OCI-LY1 (cell line): ENCODE measurements at regions not wholly inside any gene's neighbourhood (a gene's known extent, or its start where the extent isn't known, plus 50 kb on each side); places are given as distances from the start of the nearest gene placed in this dataset.

ENCODE experiments used
- H2AFZ ChIP-seq: fragments of 200-600 bp; sonication (generic), shearing (Covaris generic); 2 replicates; pipeline ENCODE4 v1.6.0; 2014; ENCODE audit warnings: antibody characterized with exemption, mild to moderate bottlenecking, low read length
- H3F3A ChIP-seq: fragments of 200-600 bp; sonication (generic), shearing (Covaris generic); 2 replicates; pipeline ENCODE4 v1.6.0; 2014; ENCODE audit warnings: mild to moderate bottlenecking, antibody characterized with exemption, low read length, moderate library complexity; ENCODE audit not compliant: insufficient read depth
- H3K27ac ChIP-seq: fragments of 200-600 bp; sonication (generic); 2 replicates; pipeline ENCODE4 v1.5.1; 2014; ENCODE audit warnings: low read length, mixed run types, mild to moderate bottlenecking, low read depth; ENCODE audit not compliant: poor library complexity, severe bottlenecking
- H3K27me3 ChIP-seq: fragments of 200-600 bp; sonication (generic); 2 replicates; pipeline ENCODE4 v1.6.0; 2014; ENCODE audit warnings: antibody characterized with exemption, mild to moderate bottlenecking, low read length, moderate library complexity; ENCODE audit not compliant: insufficient read depth
- H3K36me3 ChIP-seq: fragments of 200-600 bp; sonication (generic); 2 replicates; pipeline ENCODE4 v1.6.1; 2014; ENCODE audit warnings: mild to moderate bottlenecking, antibody characterized with exemption, low read length, moderate library complexity, mixed read lengths; ENCODE audit not compliant: insufficient read depth
- H3K4me1 ChIP-seq: fragments of 200-600 bp; sonication (generic); 2 replicates; pipeline ENCODE4 v1.5.1; 2014; ENCODE audit warnings: mild to moderate bottlenecking, low read length, moderate library complexity; ENCODE audit not compliant: insufficient read depth, severe bottlenecking
- H3K4me2 ChIP-seq: fragments of 200-600 bp; sonication (generic), shearing (Covaris generic); 2 replicates; pipeline ENCODE4 v1.6.1; 2014; ENCODE audit warnings: low read length
- H3K4me3 ChIP-seq: fragments of 200-600 bp; sonication (generic); 2 replicates; pipeline ENCODE4 v1.5.1; 2014; ENCODE audit warnings: low read length, low read depth, mild to moderate bottlenecking, mixed read lengths; ENCODE audit not compliant: poor library complexity, severe bottlenecking
- H3K79me2 ChIP-seq: fragments of 200-600 bp; shearing (Covaris generic); 2 replicates; pipeline ENCODE4 v1.6.1; 2016; ENCODE audit warnings: mixed run types, low read length, mixed read lengths; ENCODE audit not compliant: insufficient read depth
- H3K9ac ChIP-seq: fragments of 200-600 bp; sonication (generic), shearing (Covaris generic); 2 replicates; pipeline ENCODE4 v1.6.1; 2014; ENCODE audit warnings: mild to moderate bottlenecking, low read length, mixed read lengths
- H3K9me2 ChIP-seq: fragments of 200-600 bp; sonication (generic), shearing (Covaris generic); 2 replicates; pipeline ENCODE4 v1.6.1; 2014; ENCODE audit warnings: low read depth, mild to moderate bottlenecking, low read length, mixed read lengths
- H3K9me3 ChIP-seq: fragments of 200-600 bp; shearing (Covaris generic); 2 replicates; pipeline ENCODE4 v1.6.1; 2014; ENCODE audit warnings: low read length, mixed read lengths
- H4K20me1 ChIP-seq: fragments of 200-600 bp; sonication (generic), shearing (Covaris generic); 2 replicates; pipeline ENCODE4 v1.6.0; 2016; ENCODE audit warnings: mild to moderate bottlenecking, low read length; ENCODE audit not compliant: insufficient read depth
- EZH2 ChIP-seq: fragments of 200-600 bp; sonication (generic), shearing (Covaris generic); IDR thresholded peaks from 2 replicates; pipeline ENCODE4 v1.8.0; 2017; ENCODE audit warnings: borderline replicate concordance, mixed run types, mild to moderate bottlenecking, antibody characterized with exemption, low read length, moderate library complexity, mixed read lengths
- TF ChIP-seq, protein P1 (sequence below): fragments of 200-600 bp; sonication (generic), shearing (Covaris generic); IDR thresholded peaks from 2 replicates; pipeline ENCODE4 v1.5.1; 2017; ENCODE audit warnings: mild to moderate bottlenecking, antibody characterized with exemption, low read length, moderate library complexity, mixed read lengths

DNA sequence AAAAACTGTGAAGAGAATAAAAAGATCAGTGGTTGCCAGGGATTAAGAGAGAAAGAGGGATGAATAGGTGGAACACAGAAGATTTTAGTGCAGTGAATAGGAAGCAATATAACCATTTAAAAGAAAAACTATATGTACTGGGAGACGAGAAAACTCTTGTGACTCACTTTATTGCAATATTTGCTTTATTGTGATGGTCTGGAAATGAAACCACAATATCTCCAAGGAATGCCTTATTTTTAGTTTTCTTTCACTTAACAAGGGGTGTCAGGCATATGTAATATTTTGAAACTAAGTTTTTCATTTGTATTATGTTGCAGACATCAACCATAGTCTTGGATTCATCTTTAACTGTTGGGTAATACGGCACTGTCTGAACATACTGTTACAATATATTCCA lies 1308.2 kb downstream of the PCDH9 start:
- Histone ChIP-seq H3K36me3 (no peaks in the 10 kb centered on the region), H3K9me3 (0 out of 2 replicates have a peak, but pooled peaks cover 2% of the 10 kb centered on the region), H2AFZ (no peak overlapping the region), H3K9ac (no peak overlapping the region), H3K27me3 (no peaks in the 10 kb centered on the region), H3K4me2 (no peak overlapping the region), H3K4me1 (peaks cover 1% of the 10 kb centered on the region), H4K20me1 (no peaks in the 10 kb centered on the region), H3K79me2 (no peaks in the 10 kb centered on the region), H3F3A (no peaks in the 10 kb centered on the region), H3K27ac (no peak overlapping the region), H3K9me2 (no peaks in the 10 kb centered on the region), H3K4me3 (no peak overlapping the region)
- TF ChIP-seq, protein P1, sequence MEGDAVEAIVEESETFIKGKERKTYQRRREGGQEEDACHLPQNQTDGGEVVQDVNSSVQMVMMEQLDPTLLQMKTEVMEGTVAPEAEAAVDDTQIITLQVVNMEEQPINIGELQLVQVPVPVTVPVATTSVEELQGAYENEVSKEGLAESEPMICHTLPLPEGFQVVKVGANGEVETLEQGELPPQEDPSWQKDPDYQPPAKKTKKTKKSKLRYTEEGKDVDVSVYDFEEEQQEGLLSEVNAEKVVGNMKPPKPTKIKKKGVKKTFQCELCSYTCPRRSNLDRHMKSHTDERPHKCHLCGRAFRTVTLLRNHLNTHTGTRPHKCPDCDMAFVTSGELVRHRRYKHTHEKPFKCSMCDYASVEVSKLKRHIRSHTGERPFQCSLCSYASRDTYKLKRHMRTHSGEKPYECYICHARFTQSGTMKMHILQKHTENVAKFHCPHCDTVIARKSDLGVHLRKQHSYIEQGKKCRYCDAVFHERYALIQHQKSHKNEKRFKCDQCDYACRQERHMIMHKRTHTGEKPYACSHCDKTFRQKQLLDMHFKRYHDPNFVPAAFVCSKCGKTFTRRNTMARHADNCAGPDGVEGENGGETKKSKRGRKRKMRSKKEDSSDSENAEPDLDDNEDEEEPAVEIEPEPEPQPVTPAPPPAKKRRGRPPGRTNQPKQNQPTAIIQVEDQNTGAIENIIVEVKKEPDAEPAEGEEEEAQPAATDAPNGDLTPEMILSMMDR = no peak
- TF ChIP-seq EZH2 = no peak

DNA sequence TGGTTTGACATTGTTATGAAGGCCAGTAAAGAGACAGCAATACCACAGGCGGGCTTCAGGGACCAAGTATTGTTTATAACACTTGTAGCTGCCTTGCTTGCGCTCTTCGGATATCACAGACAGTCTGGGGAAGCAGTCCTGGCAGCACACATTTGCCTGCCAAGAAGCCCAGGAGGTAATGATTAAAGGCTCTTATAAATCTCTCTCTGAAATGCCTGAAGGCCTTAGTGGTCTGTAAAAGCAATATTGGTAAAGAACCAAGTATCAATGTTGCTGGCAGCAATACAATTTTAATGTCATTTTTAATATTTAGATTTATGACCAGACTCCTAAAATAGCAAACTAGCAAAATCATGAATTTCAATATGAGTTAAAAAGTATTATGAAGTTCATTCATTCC lies 1312.4 kb downstream of the PCDH9 start:
- H3K9ac ChIP-seq = no peak overlapping the region
- no peak overlapping the region for H3K4me2 ChIP-seq
- H4K20me1 ChIP-seq = no peaks in the 10 kb centered on the region
- no peaks in the 10 kb centered on the region for H3K27me3 ChIP-seq
- H3K9me2 ChIP-seq = no peaks in the 10 kb centered on the region
- H3K4me1 ChIP-seq = peaks cover 8% of the 10 kb centered on the region
- H3K36me3 ChIP-seq = no peaks in the 10 kb centered on the region
- H3K4me3 ChIP-seq = no peak overlapping the region
- 0 out of 2 replicates have a peak, but pooled peaks cover 2% of the 10 kb centered on the region for H3K9me3 ChIP-seq
- H2AFZ ChIP-seq = peak overlapping the region; percentile 47; the same call in 1 of the 2 replicates
- H3F3A ChIP-seq = no peaks in the 10 kb centered on the region
- no peaks in the 10 kb centered on the region for H3K79me2 ChIP-seq
- TF ChIP-seq, protein P1 = no peak
- no peak for TF ChIP-seq EZH2
- H3K27ac ChIP-seq = no peak overlapping the region

DNA sequence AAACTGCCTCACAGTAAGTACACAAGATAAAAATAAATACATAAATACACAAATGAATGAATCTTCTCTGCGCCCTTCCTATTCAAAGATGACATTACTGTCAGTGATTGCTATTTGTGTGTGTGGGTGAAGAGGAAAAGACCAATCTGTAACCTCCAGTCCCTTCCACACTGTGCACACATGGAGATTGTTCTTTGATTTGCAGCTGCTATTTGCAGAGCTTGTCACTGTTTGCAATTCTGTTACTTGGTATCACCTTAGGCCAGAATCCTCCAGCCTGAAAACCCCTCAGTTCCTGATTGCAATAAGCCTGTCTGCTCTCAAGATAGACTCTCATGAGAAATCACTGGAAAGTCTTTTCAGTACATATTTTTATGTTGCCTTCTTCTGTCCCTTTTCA lies 1314.9 kb downstream of the PCDH9 start:
- H3K4me2 ChIP-seq = no peak overlapping the region
- H3K4me1 ChIP-seq = peaks cover 18% of the 10 kb centered on the region
- H2AFZ ChIP-seq = peak overlapping the region; percentile 30
- peaks cover 6% of the 10 kb centered on the region for H3K9me3 ChIP-seq
- H3K4me3 ChIP-seq = no peak overlapping the region
- H3F3A ChIP-seq = no peaks in the 10 kb centered on the region
- H3K27me3 ChIP-seq = no peaks in the 10 kb centered on the region
- no peaks in the 10 kb centered on the region for H3K9me2 ChIP-seq
- TF ChIP-seq, protein P1 = no peak
- no peak for TF ChIP-seq EZH2
- no peaks in the 10 kb centered on the region for H4K20me1 ChIP-seq
- no peak overlapping the region for H3K9ac ChIP-seq
- no peak overlapping the region for H3K27ac ChIP-seq
- no peaks in the 10 kb centered on the region for H3K79me2 ChIP-seq
- no peaks in the 10 kb centered on the region for H3K36me3 ChIP-seq
